ENCODE measurements at regions not wholly inside any gene's neighbourhood (a gene's known extent, or its start where the extent isn't known, plus 50 kb on each side); places are given as distances from the start of the nearest gene placed in this dataset.

DNA sequence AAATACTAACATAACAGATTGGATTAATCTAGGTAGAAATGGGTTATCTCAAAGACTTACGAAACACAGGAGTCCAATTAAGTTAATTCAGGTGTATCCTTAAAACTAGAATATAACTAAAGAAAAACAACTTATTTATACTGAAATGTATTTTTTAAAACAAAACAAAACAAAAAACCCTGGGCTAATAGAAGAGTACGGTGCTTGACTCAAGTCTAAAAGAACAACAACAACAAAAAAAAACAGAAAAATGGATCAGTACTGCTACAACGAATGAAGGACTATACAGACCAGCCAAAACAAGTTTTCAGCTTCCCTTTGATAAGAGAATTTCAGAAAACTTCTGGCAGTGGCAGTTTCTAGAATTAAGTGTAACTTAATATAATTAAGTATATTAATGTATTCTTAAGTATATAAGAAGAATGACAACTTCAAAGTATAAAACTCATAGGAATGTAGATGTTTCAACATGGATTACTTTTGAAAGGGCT lies 120.1 kb upstream of the EGLN3 start:
- no peaks in the 10 kb centered on the region for H3K9me1 ChIP-seq (ENCODE audit: control insufficient read depth, extremely low read depth, insufficient read depth, low read length)
- H3K36me3 ChIP-seq (ENCODE audit: control insufficient read depth in 2 of 2, extremely low read depth in 1 of 2, insufficient read depth in 2 of 2, low read length in 2 of 2) = no peaks in the 10 kb centered on the region
- no peaks in the 10 kb centered on the region for H3K27me3 ChIP-seq (ENCODE audit: control insufficient read depth, extremely low read depth, insufficient read depth, low read length)
- H4K20me1 ChIP-seq (ENCODE audit: control insufficient read depth, extremely low read depth, insufficient read depth, low read length) = no peaks in the 10 kb centered on the region
- no peak overlapping the region for H3K4me2 ChIP-seq (ENCODE audit: control insufficient read depth, extremely low read depth, insufficient read depth, low read depth, low read length)
- no peak overlapping the region for H2AFZ ChIP-seq (ENCODE audit: control insufficient read depth, low read length)
- H3K9ac ChIP-seq (ENCODE audit: control insufficient read depth, extremely low read depth, insufficient read depth, low read length) = no peak overlapping the region
- H3K4me3 ChIP-seq (ENCODE audit: control insufficient read depth in 2 of 3, extremely low read depth in 1 of 3, insufficient read depth in 2 of 3, low read depth in 1 of 3, low read length in 3 of 3) = no peak overlapping the region
- DNase-seq (ENCODE audit: low read depth, low spot score) (no peak), FAIRE-seq (no peak)
- dilution Hi-C loops (cut with MboI; ENCODE audit: extremely low pct_ligation_motif_present, low sequenced_read_pairs) = no loop called here
- no peaks in the 10 kb centered on the region for H3K79me2 ChIP-seq (ENCODE audit: control insufficient read depth, insufficient read depth, low read length)
- TF ChIP-seq, protein P1, sequence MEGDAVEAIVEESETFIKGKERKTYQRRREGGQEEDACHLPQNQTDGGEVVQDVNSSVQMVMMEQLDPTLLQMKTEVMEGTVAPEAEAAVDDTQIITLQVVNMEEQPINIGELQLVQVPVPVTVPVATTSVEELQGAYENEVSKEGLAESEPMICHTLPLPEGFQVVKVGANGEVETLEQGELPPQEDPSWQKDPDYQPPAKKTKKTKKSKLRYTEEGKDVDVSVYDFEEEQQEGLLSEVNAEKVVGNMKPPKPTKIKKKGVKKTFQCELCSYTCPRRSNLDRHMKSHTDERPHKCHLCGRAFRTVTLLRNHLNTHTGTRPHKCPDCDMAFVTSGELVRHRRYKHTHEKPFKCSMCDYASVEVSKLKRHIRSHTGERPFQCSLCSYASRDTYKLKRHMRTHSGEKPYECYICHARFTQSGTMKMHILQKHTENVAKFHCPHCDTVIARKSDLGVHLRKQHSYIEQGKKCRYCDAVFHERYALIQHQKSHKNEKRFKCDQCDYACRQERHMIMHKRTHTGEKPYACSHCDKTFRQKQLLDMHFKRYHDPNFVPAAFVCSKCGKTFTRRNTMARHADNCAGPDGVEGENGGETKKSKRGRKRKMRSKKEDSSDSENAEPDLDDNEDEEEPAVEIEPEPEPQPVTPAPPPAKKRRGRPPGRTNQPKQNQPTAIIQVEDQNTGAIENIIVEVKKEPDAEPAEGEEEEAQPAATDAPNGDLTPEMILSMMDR (optimal IDR thresholded peaks at IDR 0.05 in 1 of 3, IDR thresholded peaks at IDR 0.05 in 1 of 3, conservative IDR thresholded peaks at IDR 0.05 in 1 of 3; ENCODE audit: extremely low read depth in 1 of 3, insufficient read depth in 2 of 3, low read length in 3 of 3) = no peak
- no peak for TF ChIP-seq EZH2 (IDR thresholded peaks at IDR 0.05; ENCODE audit: low read length)
- H3K4me1 ChIP-seq (ENCODE audit: control insufficient read depth, extremely low read depth, insufficient read depth, low read length) = no peaks in the 10 kb centered on the region
- H3K9me3 ChIP-seq (ENCODE audit: control insufficient read depth, low read depth, low read length) = no peaks in the 10 kb centered on the region
- H3K27ac ChIP-seq (ENCODE audit: control insufficient read depth, insufficient read depth, low read length) = no peak overlapping the region

GRCh38 chr14:34069854-34070582 lies 119.1 kb upstream of the EGLN3 start:
- H4K20me1 ChIP-seq (ENCODE audit: control insufficient read depth, extremely low read depth, insufficient read depth, low read length) = no peaks in the 10 kb centered on the region
- H3K9me1 ChIP-seq (ENCODE audit: control insufficient read depth, extremely low read depth, insufficient read depth, low read length) = no peaks in the 10 kb centered on the region
- H3K79me2 ChIP-seq (ENCODE audit: control insufficient read depth, insufficient read depth, low read length) = no peaks in the 10 kb centered on the region
- H3K36me3 ChIP-seq (ENCODE audit: control insufficient read depth in 2 of 2, extremely low read depth in 1 of 2, insufficient read depth in 2 of 2, low read length in 2 of 2) = no peaks in the 10 kb centered on the region
- no peak for TF ChIP-seq EZH2 (IDR thresholded peaks at IDR 0.05; ENCODE audit: low read length)
- TF ChIP-seq, protein P1 (optimal IDR thresholded peaks at IDR 0.05 in 1 of 3, IDR thresholded peaks at IDR 0.05 in 1 of 3, conservative IDR thresholded peaks at IDR 0.05 in 1 of 3; ENCODE audit: extremely low read depth in 1 of 3, insufficient read depth in 2 of 3, low read length in 3 of 3) = no peak
- no peak overlapping the region for H3K27ac ChIP-seq (ENCODE audit: control insufficient read depth, insufficient read depth, low read length)
- H3K4me3 ChIP-seq (ENCODE audit: control insufficient read depth in 2 of 3, extremely low read depth in 1 of 3, insufficient read depth in 2 of 3, low read depth in 1 of 3, low read length in 3 of 3) = no peak overlapping the region
- H2AFZ ChIP-seq (ENCODE audit: control insufficient read depth, low read length) = no peak overlapping the region
- no peaks in the 10 kb centered on the region for H3K4me1 ChIP-seq (ENCODE audit: control insufficient read depth, extremely low read depth, insufficient read depth, low read length)
- FAIRE-seq (no peak), DNase-seq (ENCODE audit: low read depth, low spot score) (no peak)
- no peaks in the 10 kb centered on the region for H3K27me3 ChIP-seq (ENCODE audit: control insufficient read depth, extremely low read depth, insufficient read depth, low read length)
- H3K9me3 ChIP-seq (ENCODE audit: control insufficient read depth, low read depth, low read length) = no peaks in the 10 kb centered on the region
- H3K9ac ChIP-seq (ENCODE audit: control insufficient read depth, extremely low read depth, insufficient read depth, low read length) = no peak overlapping the region
- dilution Hi-C loops (cut with MboI; ENCODE audit: extremely low pct_ligation_motif_present, low sequenced_read_pairs) = no loop called here
- H3K4me2 ChIP-seq (ENCODE audit: control insufficient read depth, extremely low read depth, insufficient read depth, low read depth, low read length) = no peak overlapping the region

Data from keratinocyte (primary cell).